Transverse colon (tissue), 4 donors: ENCODE measurements at regions not wholly inside any gene's neighbourhood (a gene's known extent, or its start where the extent isn't known, plus 50 kb on each side); places are given as distances from the start of the nearest gene placed in this dataset.

Source experiments
- DNase-seq: peaks from one replicate; pipeline ENCODE4 v3.0.0-alpha.2; 2019
- H3K27ac ChIP-seq, 4 donors: fragments of 200-600 bp; sonication (generic); 2 replicates each; pipeline ENCODE4 v1.5.1; 2016 to 2018; ENCODE audit warnings: inconsistent platforms in 4 of 4
- H3K27me3 ChIP-seq: fragments of 200-600 bp; sonication (generic); 2 replicates; pipeline ENCODE4 v1.5.1; 2017; ENCODE audit warnings: inconsistent platforms
- H3K36me3 ChIP-seq, 4 donors: fragments of 200-600 bp; sonication (generic); 2 replicates each; pipeline ENCODE4 v1.5.1; 2017 to 2019; ENCODE audit warnings: inconsistent platforms in 4 of 4
- H3K4me1 ChIP-seq, 4 donors: fragments of 200-600 bp; sonication (generic); 2 replicates each; pipeline ENCODE4 v1.5.1; 2017 to 2020; ENCODE audit warnings: inconsistent platforms in 4 of 4
- H3K4me3 ChIP-seq, 4 donors: fragments of 200-600 bp; sonication (generic); 1 replicate in 1 of 4; 2 replicates in 3 of 4; pipeline versions ENCODE4 v1.5.1 to v1.6.1; 2017 to 2019; ENCODE audit warnings: inconsistent platforms in 4 of 4
- H3K9me3 ChIP-seq, 2 donors: fragments of 200-600 bp; sonication (generic); 2 replicates each; pipeline ENCODE4 v1.5.1; 2017 to 2019; ENCODE audit warnings: inconsistent platforms in 2 of 2
- EP300 ChIP-seq: sonication (generic); formaldehyde crosslinking; IDR thresholded peaks from one replicate; pipeline ENCODE4 v1.6.1; 2017; ENCODE audit warnings: antibody characterized with exemption, low read depth
- POLR2A ChIP-seq: fragments of 450-650 bp; IDR thresholded peaks from one replicate; pipeline ENCODE4 v1.6.1; 2016; ENCODE audit warnings: antibody characterized with exemption, mild to moderate bottlenecking, moderate library complexity
- POLR2AphosphoS5 ChIP-seq, 3 donors: sonication (generic); formaldehyde crosslinking; IDR thresholded peaks; one replicate each; pipeline ENCODE4 v1.6.1; 2016; ENCODE audit warnings: antibody characterized with exemption in 3 of 3
- WGBS, 2 donors: methylation state at CpG; one replicate each; pipeline ENCODE4 v1.1.5; 2018; ENCODE audit warnings: low coverage in 1 of 2; 5-methylcytosine and 5-hydroxymethylcytosine counted together
- in situ Hi-C, 4 donors: fragments of 200-750 bp; cut with MboI; loops; one replicate each; pipeline versions ENCODE4 v1.15.0 to v1.15.1; 2017; ENCODE audit warnings: low sequenced_read_pairs in 3 of 4, low pct_ligation_motif_present in 1 of 4, low pct_unique_long_range_greater_than_20kb in 1 of 4
- intact Hi-C: fragments of 100-400 bp; cut with DNase I; formaldehyde crosslinking; loops from one replicate; pipeline ENCODE4 v1.15.1; 2023; ENCODE audit warnings: low total_unique reads
- TF ChIP-seq, protein P1 (sequence below), 5 experiments: fragments of 200-600 bp in 3 of 5; fragments of 450-650 bp in 2 of 5; sonication (generic) in 3 of 5; IDR thresholded peaks; 1 replicate in 2 of 5; 2 replicates in 3 of 5; pipeline ENCODE4 v1.5.1; 2016 to 2017; ENCODE audit warnings: antibody characterized with exemption in 5 of 5, inconsistent platforms in 3 of 5, mild to moderate bottlenecking in 2 of 5, moderate library complexity in 1 of 5

DNA sequence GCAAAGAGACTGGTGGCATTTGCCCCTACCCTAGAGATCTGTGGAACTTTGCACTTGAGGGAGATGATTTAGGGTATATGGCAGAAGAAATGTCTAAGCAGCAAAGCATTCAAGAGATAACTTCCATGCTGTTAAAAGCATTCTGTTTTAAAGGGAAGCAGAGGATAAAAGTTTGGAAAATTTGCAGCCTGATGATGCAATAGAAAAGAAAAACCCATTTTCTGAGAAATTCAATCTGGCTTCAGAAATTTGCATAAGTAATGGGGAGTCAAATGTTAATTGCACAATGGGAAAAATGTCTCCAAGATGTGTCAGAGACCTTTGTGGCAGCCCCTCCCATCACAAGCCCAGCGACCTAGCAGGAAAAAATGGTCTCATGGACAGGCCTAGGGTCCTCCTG is 361.7 kb downstream of the ANKRD7 start:
- 52% methylated on average over 1 of the region's 1 CpG; no CpG with 5 or more reads in 1 of the 2 donors for WGBS, 2 donors
- Histone ChIP-seq H3K4me3 (no peak overlapping the region), H3K9me3 (no peaks in the 10 kb centered on the region), H3K27me3 (no peaks in the 10 kb centered on the region), H3K36me3 (no peaks in the 10 kb centered on the region), H3K4me1 (no peaks in the 10 kb centered on the region), H3K27ac (no peak overlapping the region)
- no peak for TF ChIP-seq EP300
- no peak for TF ChIP-seq POLR2AphosphoS5 (IDR thresholded peaks at IDR 0.05)
- TF ChIP-seq POLR2A: no peak
- TF ChIP-seq, protein P1, sequence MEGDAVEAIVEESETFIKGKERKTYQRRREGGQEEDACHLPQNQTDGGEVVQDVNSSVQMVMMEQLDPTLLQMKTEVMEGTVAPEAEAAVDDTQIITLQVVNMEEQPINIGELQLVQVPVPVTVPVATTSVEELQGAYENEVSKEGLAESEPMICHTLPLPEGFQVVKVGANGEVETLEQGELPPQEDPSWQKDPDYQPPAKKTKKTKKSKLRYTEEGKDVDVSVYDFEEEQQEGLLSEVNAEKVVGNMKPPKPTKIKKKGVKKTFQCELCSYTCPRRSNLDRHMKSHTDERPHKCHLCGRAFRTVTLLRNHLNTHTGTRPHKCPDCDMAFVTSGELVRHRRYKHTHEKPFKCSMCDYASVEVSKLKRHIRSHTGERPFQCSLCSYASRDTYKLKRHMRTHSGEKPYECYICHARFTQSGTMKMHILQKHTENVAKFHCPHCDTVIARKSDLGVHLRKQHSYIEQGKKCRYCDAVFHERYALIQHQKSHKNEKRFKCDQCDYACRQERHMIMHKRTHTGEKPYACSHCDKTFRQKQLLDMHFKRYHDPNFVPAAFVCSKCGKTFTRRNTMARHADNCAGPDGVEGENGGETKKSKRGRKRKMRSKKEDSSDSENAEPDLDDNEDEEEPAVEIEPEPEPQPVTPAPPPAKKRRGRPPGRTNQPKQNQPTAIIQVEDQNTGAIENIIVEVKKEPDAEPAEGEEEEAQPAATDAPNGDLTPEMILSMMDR (IDR thresholded peaks at IDR 0.05): no peak
- in situ Hi-C loops: no loop called here
- DNase-seq: no peak
- intact Hi-C loops: no loop called here

DNA sequence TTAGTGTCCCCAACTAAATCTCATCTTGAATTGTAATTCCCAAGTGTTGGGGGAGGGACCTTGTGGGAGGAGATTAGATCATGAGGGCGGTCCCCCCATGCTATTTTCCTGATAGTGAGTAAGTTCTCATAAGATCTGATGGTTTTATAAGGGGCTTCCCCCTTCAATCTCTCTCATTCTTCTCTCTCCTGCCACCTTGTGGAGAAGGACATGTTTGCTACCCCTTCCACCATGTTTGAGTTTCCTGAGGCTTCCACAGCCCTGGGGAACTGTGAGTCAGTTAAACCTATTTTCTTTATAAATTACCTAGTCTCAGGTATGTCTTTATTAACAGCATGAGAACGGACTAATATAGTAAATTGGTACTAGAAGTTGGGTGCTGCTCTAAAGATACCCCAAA is 365.6 kb downstream of the ANKRD7 start:
- 52 to 63% methylated on average over 2 of the region's 2 CpGs for WGBS, 2 donors

DNA sequence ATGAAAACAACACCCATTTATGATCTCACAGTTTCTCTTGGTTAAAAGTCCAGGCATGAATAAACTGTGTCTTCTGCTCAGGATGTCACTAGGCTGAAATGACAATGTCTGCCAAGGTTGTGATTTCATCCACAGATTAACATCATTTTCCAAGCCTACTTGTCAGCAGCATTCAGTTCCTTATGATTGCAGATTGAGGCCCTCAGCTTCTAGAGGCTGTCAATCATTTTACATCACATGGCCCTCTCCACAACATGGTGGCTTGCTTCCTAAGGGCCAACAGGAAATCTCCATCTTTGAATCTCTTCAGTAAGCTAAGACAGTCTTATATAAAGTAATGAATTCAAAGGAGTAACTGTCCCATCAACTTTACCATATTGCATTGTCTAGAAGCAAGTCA is 377.6 kb downstream of the ANKRD7 start:
- no peak for TF ChIP-seq POLR2A
- no peak for TF ChIP-seq POLR2AphosphoS5 (IDR thresholded peaks at IDR 0.05)
- TF ChIP-seq EP300: no peak
- TF ChIP-seq, protein P1 (IDR thresholded peaks at IDR 0.05): no peak
- no peaks in the 10 kb centered on the region for H3K36me3 ChIP-seq
- in situ Hi-C loops: no loop called here
- H3K9me3 ChIP-seq: no peaks in the 10 kb centered on the region
- H3K4me3 ChIP-seq: no peak overlapping the region
- no peaks in the 10 kb centered on the region for H3K27me3 ChIP-seq
- no peak for DNase-seq
- H3K27ac ChIP-seq: no peak overlapping the region
- intact Hi-C loops: no loop called here
- H3K4me1 ChIP-seq: no peaks in the 10 kb centered on the region

More for the DNA sequence above, 365.6 kb downstream of the ANKRD7 start:
- TF ChIP-seq, protein P1 (IDR thresholded peaks at IDR 0.05): peak in 2 of 5 experiments; percentile 11 to 21
- no peak for TF ChIP-seq EP300
- Histone ChIP-seq H3K27ac (no peak overlapping the region), H3K27me3 (no peaks in the 10 kb centered on the region), H3K4me1 (no peaks in the 10 kb centered on the region), H3K36me3 (no peaks in the 10 kb centered on the region), H3K4me3 (no peak overlapping the region), H3K9me3 (no peaks in the 10 kb centered on the region)
- intact Hi-C loops: no loop called here
- DNase-seq: no peak
- in situ Hi-C loops: no loop called here

DNA sequence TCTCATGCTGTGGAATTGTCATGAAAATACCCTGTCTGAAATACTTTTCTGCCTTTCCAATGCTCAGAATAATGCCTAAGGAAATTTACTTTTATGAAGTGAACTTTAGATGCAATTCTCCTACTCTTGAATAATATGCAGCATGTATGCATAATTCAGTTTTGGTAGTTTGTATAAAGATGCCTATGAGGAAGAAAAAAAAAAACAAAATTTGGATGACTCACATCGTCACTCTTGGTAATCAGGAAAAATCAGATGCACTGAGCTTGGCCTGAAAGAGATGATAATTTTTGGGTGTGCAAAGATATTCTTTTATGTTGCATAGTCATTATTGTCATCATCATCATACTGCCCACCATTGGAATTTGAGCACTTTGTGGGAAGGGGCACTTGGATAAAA is 382.1 kb downstream of the ANKRD7 start:
- H3K36me3 ChIP-seq: no peaks in the 10 kb centered on the region

More for the DNA sequence above, 382.1 kb downstream of the ANKRD7 start:
- intact Hi-C loops (no loop called here), in situ Hi-C loops (no loop called here)
- no peaks in the 10 kb centered on the region for H3K9me3 ChIP-seq
- WGBS, 2 donors: 45 to 62% methylated on average over 1 of the region's 1 CpG
- no peak overlapping the region for H3K4me3 ChIP-seq
- no peak for DNase-seq
- H3K27ac ChIP-seq: no peak overlapping the region
- no peaks in the 10 kb centered on the region for H3K4me1 ChIP-seq
- TF ChIP-seq EP300 (no peak), POLR2AphosphoS5 (IDR thresholded peaks at IDR 0.05) (no peak), POLR2A (no peak)
- TF ChIP-seq, protein P1 (IDR thresholded peaks at IDR 0.05): no peak
- no peaks in the 10 kb centered on the region for H3K27me3 ChIP-seq
